GM19324 (cell line): ENCODE measurements at regions not wholly inside any gene's neighbourhood (a gene's known extent, or its start where the extent isn't known, plus 50 kb on each side); places are given as distances from the start of the nearest gene placed in this dataset.
"Not testable (repeated sequence)": the region's sequence is repeated elsewhere in the genome, so short reads cannot be mapped to it uniquely, and the experiment has no call there.

Experiments
- ATAC-seq: cut with Tn5 transposase; IDR thresholded peaks from one replicate; pipeline ENCODE4 v1.9.1; 2021; ENCODE audit warnings: mild to moderate bottlenecking, moderate library complexity; ENCODE audit not compliant: unreplicated experiment, low FRiP score

DNA sequence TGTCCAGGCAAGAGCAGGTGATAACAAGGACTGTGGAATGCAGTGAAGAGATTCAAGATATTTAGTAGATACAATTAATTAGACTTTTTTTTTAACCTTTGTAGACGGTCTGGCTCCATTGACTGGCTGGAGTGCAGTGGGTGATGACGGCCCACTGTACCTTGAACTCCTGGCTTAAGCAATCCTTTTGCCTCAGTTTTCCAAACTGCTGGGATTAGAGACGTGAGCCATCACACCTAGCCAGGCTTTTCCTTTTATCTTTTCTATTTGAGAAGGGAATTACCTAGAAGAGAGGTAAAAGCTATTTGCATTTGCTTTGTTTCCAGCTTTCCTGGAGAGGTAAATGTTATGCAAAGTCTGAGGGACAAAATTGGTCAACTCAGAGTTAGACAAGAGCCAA, 213.0 kb upstream of the MAGI2 start:
- ATAC-seq, result no peak

DNA sequence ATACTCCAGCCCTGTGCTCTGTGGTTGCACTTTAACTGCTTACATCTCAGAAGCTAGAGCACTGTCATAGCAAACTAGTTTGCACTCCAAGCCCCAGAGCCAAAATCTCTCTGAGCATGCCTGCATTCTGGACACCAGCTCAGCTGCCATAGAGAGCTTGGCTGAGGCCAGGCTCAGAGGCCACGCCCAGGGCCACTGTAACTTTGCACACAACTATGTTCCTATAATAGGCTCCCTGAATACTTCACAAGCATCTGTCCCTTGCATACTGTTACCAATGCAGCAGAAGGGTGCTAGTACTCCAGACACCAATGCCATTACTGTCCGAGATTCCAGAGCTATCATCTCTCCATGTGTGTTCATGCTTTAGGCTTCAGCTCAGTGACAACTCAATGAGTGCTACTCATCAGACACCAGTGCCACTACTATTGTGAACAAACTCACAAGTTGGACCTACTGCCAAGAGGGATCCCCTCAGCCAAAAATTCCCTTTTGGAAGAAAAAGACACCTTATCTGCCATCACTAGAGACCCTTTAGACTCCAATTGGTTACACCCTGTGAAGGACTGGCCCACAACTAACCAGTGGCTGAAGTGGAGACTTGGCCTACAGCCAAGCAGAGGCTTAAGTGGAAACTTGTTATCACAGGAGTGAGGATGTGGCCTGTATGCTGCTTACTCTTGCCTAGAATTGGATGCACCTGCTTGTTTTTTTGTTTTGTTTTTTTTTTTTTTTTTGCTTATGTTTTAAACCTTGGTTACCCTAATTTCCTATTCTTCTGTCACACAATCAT, 211.6 kb upstream of the MAGI2 start:
- ATAC-seq, result no peak

DNA sequence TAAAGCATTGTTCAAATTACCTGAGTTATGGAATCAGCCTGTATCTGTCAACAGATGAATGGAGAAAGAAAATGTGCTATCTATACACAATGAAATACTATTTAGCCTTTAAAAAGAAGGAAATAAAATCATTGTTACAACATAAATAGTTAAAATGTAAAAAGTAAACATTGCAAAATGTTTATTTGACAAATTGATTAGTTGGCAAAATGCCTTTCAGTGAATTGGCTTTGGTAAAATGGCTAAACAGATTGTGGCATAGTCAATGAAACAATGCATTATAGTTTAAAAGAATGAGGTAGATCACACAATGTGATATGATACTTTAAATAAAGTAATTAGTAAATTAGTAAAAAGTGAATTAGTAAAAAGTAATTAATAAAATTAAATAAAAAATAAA, 204.8 kb upstream of the MAGI2 start:
- ATAC-seq, result no peak

DNA sequence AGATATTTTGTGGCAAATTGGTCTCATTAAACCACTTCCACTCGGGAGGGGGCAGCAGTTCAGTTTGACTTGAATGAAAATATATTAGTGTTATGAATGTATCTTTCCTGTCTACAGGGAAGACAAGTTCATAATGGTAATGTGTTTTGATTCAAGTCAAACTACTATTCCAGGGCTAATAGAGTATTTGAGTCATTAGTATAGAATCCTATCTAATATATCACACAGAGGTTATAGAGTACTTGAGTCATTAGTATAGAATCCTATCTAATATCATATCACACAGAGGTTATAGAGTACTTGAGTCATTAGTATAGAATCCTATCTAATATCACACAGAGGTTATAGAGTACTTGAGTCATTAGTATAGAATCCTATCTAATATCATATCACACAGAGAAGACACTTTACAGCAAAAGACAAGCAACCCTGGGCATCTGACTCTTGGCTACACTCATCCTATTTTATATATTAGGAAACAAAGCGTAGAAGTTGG, 199.7 kb upstream of the MAGI2 start:
- no peak for ATAC-seq

DNA sequence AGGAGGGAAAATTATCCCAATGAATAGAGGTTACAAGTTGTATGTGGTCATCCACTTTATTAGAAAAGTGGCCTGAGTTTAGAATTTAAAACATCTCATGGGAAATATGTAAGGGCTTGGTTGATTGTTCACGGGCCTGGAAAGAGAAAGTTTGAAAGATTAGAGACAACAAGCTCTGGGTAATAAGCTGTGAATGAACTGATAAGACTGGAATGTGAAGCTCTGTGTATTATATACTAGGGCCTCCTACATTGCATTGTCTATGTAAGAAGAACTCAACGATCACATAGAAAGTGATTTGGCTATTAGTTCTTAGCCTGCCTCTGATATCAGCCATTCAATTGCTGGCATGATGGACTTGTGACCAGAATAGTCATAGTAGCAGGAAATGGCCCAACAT, 199.2 kb upstream of the MAGI2 start:
- ATAC-seq, result no peak

DNA sequence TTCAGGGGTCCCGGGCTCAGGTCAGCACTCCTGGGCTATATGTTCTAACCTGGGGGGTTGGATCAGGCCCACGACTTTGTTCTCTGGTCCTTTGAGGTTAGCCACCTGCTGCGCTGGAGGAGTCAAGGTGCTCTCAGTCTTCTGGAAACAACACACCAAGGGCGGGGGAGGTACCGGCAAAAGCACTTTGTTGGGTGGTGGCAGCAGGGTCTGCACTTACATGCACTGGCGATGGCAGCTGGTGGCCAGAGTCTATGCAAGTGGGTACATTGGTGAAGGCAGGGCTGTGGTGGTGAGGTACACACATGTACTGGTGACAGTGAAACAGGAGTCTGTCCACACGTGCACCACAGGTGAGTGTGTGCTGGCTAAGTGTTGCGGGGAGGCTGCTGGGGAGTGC, 194.2 kb upstream of the MAGI2 start:
- ATAC-seq, result no peak

DNA sequence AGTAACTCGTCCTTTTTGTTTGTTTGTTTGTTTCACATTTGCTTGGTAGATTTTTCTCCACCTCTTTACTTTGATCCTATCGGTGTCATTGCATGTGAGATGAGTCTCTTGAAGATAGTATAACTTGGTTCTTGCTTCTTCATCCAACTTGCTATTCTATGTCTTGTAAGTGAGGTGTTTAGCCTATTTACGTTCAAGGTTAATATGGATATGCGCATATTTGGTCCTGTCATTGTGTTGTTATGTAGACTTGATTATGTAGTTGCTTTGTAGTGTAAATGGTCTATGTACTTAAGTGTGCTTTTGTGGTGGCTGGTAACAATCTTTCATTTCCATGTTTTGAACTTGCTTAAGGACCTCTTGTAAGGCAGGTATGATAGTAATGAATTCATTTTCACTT, 192.8 kb upstream of the MAGI2 start:
- no peak for ATAC-seq

DNA sequence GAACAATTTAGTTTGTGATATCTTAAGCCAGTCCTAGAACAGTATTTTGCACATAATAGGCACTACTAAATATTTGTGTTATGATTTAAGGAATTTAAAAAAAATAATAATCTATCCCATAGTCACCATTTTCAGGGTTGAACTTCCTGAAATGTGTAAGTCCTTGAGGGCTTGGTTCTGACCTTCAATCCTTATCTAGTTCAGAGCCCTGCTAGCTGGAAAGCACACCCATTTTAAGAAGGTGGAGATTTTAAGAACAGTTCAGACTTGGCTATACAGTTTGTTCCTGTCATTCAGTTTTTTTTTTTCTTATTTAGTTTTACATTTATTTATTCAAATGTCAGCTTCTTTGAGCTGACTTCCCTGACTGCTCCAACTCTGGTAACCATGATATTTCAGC, 183.4 kb upstream of the MAGI2 start:
- ATAC-seq, result no peak

DNA sequence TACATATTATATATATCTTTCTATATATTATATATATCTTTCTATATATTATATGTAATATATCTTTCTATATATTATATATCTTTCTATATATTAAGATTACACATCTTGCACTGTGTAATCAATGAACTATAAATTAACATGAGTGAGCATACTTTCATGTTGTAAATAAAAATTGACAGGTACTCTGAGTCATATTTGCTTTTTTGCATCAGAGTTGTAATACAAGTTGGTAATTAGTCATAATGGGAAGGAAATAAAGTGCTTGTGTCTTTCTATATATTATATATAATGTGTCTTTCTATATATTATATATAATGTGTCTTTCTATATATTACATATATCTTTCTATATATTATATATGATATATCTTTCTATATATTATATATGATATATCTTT, 172.5 kb upstream of the MAGI2 start:
- not testable (repeated sequence) for ATAC-seq

DNA sequence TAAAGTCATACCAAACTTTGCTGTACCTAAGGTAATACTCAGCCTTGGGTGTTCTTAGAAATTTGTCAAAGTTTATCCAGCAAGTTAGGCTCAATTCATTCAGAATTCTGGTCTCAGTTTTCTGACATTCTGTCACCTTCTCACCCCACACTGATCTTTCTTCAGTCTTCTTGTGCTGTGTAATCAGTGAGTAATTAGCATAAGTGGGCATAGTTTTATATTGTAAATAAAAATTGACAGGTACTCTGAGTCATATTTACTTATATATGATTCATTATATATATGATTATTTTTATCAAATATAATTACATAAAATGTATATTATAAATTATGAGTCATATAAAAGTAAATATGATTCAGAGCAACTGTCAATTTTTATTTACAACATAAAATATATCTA, 170.9 kb upstream of the MAGI2 start:
- no peak for ATAC-seq

DNA sequence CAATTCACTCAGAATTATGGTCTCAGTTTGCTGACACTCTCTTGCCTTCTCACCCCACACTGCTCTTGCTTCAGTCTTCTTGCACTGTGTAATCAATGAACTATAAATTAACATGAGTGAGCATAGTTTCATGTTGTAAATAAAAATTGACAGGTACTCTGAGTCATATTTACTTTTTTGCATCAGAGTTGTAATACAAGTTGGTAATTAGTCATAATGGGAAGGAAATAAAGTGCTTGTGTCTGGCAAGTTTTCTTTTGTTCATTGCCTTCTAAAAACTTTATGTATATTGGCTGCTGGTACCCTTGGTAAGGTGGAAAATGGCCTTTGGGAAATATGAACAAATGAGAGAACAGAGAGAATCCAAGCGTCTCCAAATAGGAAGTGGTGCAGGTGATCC, 169.3 kb upstream of the MAGI2 start:
- no peak for ATAC-seq

DNA sequence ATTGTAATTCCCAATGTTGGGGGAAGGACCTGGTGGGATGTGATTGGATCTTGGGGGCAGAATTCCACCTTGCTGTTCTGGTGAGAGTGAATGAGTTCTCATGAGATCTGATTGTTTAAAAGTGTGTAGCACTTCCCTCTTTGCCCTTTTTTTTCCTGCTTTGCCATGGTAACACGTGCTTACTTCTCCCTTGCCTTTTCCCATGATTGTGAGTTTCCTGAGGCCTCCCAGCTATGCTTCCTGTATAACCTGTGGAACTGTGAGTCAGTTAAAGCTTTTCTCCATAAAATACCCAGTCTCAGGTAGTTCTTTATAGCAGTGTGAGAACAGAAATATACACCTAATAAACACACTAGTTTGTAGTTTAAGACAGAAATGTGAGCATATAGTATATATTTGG, 166.8 kb upstream of the MAGI2 start:
- no peak for ATAC-seq

DNA sequence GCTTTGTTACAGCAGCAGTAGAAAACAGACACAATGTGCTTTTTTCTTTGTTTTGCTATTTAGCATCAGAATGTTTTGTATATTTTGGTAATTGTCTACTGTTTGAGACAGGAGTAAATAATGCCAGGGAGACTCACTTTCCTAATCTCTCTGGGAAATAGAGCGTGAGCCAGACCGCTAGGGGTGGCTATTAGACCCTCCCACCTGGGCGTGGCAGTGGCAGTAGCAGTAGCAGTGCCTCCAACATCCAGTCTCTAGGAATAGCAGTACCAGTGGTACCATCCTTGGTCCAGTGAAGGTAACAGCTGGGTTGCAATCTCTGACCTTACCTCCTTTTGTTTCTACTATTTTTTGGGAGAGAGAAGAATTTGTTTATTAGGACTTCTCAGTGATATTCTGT, 165.7 kb upstream of the MAGI2 start:
- no peak for ATAC-seq

DNA sequence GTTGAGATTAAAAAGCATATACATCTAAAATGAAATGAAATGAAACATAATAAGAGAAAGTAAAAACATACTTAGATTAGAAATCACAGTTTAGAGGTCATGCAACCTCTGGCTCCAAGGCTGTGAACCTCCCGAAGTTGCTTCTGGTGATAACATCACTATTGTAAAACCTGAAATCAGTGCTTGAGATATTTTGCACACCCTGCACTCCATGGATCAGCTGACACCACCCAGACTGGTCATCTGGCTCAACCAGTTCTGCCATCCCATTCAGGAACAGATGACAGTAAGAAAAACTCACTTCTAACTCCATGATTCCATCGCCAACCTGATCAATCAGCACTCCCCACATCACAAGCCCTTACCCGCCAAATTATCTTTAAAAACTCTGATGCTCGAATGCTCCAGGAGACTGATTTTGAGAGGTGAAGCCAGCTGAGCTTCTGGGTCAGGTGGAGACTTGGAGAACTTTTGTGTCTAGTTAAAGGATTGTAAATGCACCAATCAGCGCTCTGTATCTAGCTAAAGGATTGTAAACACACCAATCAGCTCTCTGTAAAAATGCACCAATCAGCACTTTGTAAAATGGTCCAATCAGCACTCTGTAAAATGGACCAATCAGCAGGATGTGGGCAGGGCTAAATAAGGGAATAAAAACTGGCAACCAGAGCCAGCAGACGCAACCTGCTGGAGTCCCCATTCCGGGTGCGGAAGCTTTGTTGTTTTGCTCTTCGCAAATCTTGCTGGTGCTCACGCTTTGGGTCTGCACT, 162.6 kb upstream of the MAGI2 start:
- no peak for ATAC-seq

DNA sequence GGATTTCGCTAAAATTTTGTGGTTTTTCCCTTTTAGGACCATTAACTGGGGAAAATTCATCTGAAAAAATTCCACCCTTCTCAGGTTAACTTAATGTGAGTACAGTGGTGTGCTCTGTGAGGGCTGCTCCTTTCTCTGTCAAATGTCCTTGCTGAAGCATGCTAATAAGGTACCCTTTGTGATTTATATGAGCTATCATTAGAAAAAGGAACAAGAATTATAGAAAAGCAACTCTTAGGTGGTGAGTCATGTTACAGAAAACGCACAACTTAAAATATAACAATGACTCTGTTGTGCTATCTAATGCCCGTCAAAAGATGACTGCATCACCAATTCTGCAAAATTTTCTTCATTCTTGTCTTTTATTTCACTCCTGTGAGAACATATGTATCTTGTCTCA, 162.0 kb upstream of the MAGI2 start:
- ATAC-seq, result no peak

DNA sequence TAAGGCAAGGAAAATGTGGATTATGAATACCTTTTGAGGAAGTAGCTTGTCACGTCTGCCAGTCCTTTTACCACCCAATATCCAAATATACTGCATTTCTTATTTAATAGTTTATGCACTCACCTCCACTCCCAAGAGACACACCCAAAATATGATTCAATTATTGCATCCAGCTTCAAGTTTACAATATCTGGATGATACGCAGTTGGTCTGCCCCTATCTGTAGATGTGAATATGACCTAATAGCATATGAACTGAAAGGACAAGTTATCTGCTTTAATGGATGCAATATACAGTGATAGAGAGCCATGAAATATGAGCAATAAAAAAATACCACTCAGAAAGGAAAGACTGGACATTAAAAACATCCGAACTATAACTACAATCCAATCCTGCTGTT, 159.4 kb upstream of the MAGI2 start:
- no peak for ATAC-seq

DNA sequence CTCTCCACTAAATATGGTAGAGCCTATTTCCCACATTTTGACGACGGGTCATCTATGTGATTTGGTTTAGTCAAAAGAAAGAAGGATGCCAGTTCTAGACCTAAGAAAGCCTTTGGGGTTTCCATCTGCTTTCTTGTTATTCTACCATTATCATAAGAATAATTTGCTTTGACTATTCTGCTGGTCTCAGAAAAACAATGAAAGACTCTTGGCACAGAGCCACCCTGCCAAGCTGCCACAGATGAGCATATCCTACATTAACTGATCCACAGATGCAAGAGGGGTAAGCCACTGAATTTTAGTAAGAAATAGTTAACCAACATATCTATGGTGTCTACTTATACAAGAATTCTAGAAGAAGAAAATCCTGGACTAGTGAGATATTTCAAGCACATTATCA, 158.6 kb upstream of the MAGI2 start:
- no peak for ATAC-seq

DNA sequence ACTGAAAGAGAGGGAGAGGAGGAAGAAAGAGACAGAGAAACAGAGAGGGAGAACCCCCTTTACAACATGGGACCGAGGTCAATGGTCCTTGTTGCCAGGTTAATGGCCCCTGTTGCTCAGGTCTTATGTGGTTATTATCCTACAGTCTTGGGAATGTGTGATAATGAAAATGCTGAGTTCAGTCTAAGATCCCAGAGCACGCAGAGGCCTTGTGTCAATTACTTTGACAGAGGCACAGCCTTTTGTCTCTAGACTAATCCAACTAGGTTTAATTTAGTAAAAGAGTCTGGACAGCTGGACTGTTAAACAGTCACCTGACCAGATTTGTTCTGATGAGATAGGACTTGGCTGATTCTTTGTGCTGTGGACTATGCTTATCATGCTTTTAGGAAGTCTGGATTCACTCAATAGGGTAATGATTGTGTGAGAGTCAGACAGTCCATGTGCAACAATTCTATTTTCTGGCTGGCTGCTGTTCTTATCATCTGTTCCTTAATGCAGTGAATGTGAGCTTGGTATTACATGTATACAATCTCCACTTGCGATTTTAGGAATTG, 157.4 kb upstream of the MAGI2 start:
- no peak for ATAC-seq

DNA sequence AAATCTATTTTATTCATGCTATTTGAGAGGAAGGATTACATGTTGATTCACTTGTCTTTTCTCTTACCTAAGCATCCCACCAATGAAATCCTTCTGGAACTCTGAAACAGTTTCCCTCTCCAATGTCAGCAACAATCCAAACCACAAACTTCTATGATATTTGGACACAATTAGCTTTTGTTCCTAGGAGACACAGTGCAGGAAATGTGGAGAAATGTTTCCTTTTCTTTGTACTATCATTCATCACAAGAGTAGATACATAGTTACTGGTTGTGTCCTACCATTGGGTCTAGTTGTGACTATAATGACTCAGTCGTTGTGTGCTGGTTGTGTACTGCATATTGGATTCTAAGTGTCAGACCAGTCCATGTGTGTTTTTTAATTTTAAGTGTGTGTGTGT, 156.8 kb upstream of the MAGI2 start:
- no peak for ATAC-seq

DNA sequence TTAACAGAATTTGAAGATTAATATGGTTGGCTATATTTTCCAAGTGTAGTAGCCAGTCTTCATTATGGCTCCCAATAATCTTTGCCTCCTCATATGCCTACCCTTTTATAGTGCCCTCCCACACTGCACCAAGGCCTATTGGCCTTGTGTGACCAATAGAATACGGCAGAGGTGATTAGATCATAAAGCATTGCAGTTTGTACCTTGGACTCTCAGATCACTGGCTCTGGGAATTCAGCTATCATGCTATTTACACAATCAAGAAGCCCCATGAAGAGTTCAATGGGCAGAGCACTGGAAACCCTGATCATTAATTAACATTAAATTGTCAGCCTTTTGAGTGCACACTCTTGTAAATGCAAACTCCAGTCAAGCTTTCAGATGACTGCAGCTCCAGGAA, 154.5 kb upstream of the MAGI2 start:
- ATAC-seq, result no peak

DNA sequence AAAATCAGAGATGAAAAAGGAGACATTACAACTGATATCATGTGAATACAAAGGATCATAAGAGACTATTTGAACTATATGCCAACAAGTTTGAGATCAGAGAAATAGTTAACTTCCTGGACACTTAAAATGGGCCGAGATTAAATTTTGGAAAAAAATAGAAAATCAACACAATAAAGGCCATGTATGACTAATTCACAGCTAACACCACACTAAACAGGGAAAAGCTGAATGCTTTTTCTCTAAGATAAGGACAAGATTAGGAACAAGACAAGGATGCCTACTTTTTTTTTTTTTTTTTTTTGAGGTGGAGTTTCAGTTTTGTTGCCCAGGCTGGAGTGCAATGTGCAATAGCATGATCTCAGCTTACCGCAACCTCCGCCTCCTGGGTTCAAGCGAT, 151.4 kb upstream of the MAGI2 start:
- ATAC-seq, result no peak

DNA sequence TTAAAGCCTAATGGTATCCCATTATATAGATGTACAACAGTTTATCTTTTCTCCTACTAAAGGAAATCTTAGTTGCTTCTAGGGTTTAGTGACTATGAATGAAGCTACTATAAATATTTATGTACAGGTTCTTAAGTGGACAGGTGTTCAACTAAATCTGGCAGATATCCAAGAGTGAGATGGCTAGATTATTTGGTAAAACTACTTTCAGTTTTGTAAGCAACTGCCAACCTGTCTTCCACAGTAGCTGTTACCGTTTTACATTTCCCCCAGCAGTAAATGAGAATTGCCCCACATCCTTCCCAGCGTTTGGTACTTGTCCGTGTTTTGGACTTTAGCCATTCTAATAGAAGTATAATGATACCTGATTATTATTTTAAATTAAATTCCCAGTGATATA, 144.9 kb upstream of the MAGI2 start:
- no peak for ATAC-seq
